ENCODE measurements at regions not wholly inside any gene's neighbourhood (a gene's known extent, or its start where the extent isn't known, plus 50 kb on each side); places are given as distances from the start of the nearest gene placed in this dataset.

- TF ChIP-seq ERF (CRISPR knock-in tag; IDR thresholded peaks at IDR 0.05) (no peak), ZBTB49 (CRISPR knock-in tag; IDR thresholded peaks at IDR 0.05; ENCODE audit: borderline replicate concordance) (no peak)
These were observed 55.6 kb upstream of the MYBPC1 start for GRCh38 chr12:101539148-101539547.

Data from K562 (cell line).